Large intestine (tissue), 3 donors: ENCODE measurements at regions not wholly inside any gene's neighbourhood (a gene's known extent, or its start where the extent isn't known, plus 50 kb on each side); places are given as distances from the start of the nearest gene placed in this dataset.

Source experiments
- DNase-seq, 2 donors: peaks; one replicate each; pipeline versions ENCODE4 v3.0.0 to v3.0.0-alpha.2; 2013
- H3K27ac ChIP-seq: one replicate; pipeline ENCODE4 v1.5.1; 2013; ENCODE audit warnings: low read length
- H3K27me3 ChIP-seq: 2 replicates; pipeline ENCODE4 v1.6.1; 2013; ENCODE audit warnings: low read length; ENCODE audit not compliant: control insufficient read depth, insufficient read depth
- H3K36me3 ChIP-seq: 2 replicates; pipeline ENCODE4 v1.6.1; 2013; ENCODE audit warnings: low read length; ENCODE audit not compliant: control insufficient read depth, insufficient read depth
- H3K4me1 ChIP-seq: one replicate; pipeline ENCODE4 v1.6.1; 2013; ENCODE audit warnings: low read length; ENCODE audit not compliant: control insufficient read depth, insufficient read depth
- H3K4me3 ChIP-seq: one replicate; pipeline ENCODE4 v1.5.1; 2013; ENCODE audit warnings: low read length
- H3K9me3 ChIP-seq: one replicate; pipeline ENCODE4 v1.6.1; 2013; ENCODE audit warnings: mild to moderate bottlenecking, low read depth, low read length, moderate library complexity; ENCODE audit not compliant: control insufficient read depth
- WGBS: methylation state at CpG from one replicate; pipeline ENCODE4 v1.1.5; 2013; ENCODE audit warnings: low lambda C conversion rate; ENCODE audit not compliant: insufficient coverage; 5-methylcytosine and 5-hydroxymethylcytosine counted together

DNA sequence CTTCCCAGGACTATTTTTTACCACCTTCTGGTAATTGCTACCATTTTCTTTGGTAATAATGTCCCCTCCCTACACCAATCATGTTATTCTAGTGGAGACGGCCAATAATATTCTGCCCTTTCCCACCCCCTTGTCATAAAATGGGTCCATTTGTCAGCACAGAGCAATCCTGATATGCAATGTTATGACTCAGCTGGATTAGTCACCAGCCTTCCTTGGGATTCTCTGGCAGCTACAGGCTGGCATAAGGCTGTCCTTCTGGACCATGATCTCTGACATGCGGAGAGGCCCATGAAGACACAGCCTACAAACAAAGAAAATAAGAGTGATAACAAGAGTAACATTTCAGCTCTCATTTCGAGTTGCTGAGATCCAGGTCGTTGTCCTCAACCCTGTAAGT lies 222.0 kb upstream of the CPNE8 start:
- no peaks in the 10 kb centered on the region for H3K9me3 ChIP-seq
- DNase-seq = peak; percentile 60 to 87
- WGBS = 37% methylated on average over 2 of the region's 4 CpGs
- H3K27me3 ChIP-seq = no peaks in the 10 kb centered on the region
- no peak overlapping the region for H3K4me3 ChIP-seq
- no peaks in the 10 kb centered on the region for H3K36me3 ChIP-seq
- no peaks in the 10 kb centered on the region for H3K4me1 ChIP-seq
- no peak overlapping the region for H3K27ac ChIP-seq

DNA sequence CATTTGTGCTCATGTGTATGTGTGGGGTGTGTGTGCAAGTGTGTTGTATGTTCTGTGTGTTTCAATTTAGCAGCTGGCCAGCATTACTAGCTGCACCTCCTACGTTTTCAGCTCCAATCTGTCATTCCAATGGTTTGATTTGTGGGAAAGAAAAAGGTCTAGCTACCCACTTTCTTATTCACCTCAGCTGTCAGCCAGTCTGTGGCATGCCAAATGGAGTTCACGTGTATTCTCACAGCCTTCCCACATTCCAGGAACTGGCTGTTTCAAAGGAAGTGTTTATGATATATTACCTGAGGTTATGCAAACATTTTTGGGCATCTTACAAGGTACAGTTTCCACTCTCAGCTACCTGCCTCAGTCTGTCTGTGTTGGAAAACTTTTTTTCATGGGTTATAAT lies 220.2 kb upstream of the CPNE8 start:
- Histone ChIP-seq H3K9me3 (no peaks in the 10 kb centered on the region), H3K27ac (no peak overlapping the region), H3K4me1 (no peaks in the 10 kb centered on the region), H3K27me3 (no peaks in the 10 kb centered on the region), H3K4me3 (no peak overlapping the region), H3K36me3 (no peaks in the 10 kb centered on the region)
- peak in 1 of 2 donors; percentile 3 for DNase-seq
- WGBS = no CpG with 5 or more reads among the region's 2 CpGs

DNA sequence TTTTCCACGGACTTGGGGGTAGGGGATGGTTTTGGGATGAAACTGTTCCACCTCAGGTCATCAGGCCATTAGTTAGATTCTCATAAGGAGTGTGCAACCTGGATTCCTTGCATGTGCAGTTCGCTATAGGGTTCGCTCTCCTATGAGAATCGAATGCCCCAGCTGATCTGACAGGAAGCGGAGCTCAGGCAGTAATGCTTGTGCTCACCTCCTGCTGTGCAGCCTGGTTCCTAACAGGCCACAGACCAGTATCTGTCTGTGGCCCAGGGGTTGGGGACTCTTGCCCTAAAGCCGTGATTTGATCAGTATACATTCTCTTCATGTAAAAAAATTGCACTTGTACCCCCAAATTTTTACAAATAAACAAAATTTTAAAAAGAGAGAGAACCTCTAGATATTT lies 219.4 kb upstream of the CPNE8 start:
- Histone ChIP-seq H3K4me1 (no peaks in the 10 kb centered on the region), H3K27ac (no peak overlapping the region), H3K27me3 (no peaks in the 10 kb centered on the region), H3K4me3 (no peak overlapping the region), H3K36me3 (no peaks in the 10 kb centered on the region), H3K9me3 (no peaks in the 10 kb centered on the region)
- no peak for DNase-seq
- WGBS = 80% methylated on average over 1 of the region's 6 CpGs

DNA sequence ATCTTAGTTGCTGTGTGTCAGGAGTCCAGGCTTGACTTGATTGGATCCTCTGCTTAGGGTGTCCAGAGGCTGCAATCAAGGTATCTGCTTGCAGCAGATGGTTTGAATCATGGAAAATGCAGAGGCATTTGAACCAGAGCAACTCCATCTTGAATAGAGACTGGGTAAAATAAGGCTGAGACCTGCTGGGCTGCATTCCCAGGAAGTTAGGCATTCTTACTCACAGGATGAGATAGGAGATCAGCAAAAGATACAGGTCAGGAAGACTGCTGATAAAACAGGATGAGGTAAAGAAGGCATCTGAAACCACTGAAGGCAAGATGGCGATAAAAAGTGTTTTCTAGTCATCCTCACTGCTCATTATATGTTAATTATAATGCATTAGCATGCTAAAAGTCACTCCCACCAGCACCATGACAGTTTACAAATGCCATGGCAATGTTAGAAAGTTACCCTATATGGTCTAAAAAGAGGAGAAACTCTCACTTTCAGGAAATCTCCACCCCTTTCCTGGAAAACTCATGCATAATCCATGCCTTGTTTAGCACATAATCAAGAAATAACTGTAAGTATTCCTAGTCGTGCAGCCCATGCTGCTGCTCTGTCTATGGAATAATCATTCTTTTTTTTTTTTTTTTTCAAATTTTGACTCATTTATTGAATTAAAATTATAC lies 218.3 kb upstream of the CPNE8 start:
- DNase-seq = no peak
- no CpG with 5 or more reads among the region's 2 CpGs for WGBS
- H3K4me1 ChIP-seq = no peaks in the 10 kb centered on the region
- H3K27ac ChIP-seq = no peak overlapping the region
- H3K36me3 ChIP-seq = no peaks in the 10 kb centered on the region
- H3K9me3 ChIP-seq = no peaks in the 10 kb centered on the region
- no peak overlapping the region for H3K4me3 ChIP-seq
- H3K27me3 ChIP-seq = no peaks in the 10 kb centered on the region

DNA sequence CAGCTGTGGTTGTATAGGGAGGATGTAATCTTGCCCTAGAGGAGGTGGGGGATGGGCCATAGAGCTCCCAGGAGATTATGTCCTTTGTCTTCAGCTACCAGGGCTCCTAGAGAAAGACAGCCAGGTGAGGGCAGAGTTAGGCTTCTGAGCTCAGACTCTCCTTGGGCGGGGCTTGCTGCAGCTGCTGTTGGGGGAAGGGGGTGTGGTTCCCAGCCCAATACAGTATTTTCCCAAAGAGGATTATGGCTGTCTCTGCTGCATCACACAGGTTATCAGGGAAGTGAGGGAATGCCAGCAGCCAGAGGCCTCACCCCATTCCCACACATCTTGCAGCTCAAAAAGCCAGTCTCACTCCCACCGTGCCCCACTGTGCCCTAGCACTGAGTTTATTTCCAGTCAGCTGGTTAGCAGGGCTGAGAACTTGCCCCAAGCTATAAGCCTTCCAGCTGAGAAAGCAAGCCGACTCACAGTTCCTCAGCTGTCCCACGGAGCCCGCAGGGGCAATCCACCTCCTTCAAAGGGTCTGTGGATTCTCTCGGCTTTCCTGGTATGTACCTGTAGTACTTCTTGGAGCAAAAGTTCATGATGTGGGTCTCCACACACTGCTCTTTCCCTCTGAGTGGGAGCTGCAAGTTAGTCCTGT lies 217.3 kb upstream of the CPNE8 start:
- no CpG with 5 or more reads among the region's 6 CpGs for WGBS
- H3K36me3 ChIP-seq = no peaks in the 10 kb centered on the region
- H3K9me3 ChIP-seq = no peaks in the 10 kb centered on the region
- H3K27me3 ChIP-seq = no peaks in the 10 kb centered on the region
- no peak overlapping the region for H3K27ac ChIP-seq
- H3K4me3 ChIP-seq = no peak overlapping the region
- H3K4me1 ChIP-seq = no peaks in the 10 kb centered on the region
- DNase-seq = no peak

DNA sequence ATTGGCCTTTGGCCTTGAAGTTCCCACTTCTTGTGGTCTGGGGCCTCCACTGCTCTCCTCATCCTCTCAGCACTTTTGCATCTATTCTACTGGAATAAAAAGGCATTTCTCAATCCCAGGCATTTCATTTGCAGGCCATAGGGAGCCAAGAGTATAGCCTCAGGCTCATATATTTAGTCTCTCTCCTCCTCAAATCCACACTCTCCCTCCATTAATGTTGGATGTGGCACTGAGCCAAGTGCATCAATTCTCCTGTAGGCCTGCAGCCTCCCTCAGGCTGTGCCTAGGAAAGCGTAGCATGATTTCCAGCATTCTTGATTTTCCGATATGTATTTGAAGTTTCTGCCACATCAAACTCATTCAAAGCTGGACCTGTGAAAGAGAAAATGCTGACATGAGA lies 211.5 kb upstream of the CPNE8 start:
- Histone ChIP-seq H3K27ac (no peak overlapping the region), H3K4me3 (no peak overlapping the region), H3K36me3 (no peaks in the 10 kb centered on the region), H3K27me3 (no peaks in the 10 kb centered on the region), H3K4me1 (no peaks in the 10 kb centered on the region), H3K9me3 (no peaks in the 10 kb centered on the region)
- DNase-seq = no peak
- WGBS = no CpG with 5 or more reads among the region's 2 CpGs

DNA sequence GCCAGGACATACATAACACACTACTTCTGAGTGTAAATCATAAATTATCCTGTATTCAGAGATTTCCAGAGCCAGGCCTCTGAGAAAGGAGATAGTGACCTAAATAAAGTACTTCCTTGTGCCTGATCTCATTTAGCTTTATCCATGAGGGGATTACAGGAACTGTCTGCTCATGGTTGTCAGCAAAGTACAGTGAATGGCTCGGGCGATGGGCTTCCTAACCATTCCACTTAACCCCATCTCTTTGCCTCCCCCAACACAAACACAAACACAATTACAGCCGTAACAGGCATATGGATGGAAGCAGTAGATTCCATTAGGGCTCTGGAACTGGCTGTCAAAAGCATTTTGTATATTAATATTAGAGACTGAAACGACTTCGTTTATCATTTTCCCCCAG lies 206.7 kb upstream of the CPNE8 start:
- no peak overlapping the region for H3K27ac ChIP-seq
- H3K27me3 ChIP-seq = no peaks in the 10 kb centered on the region
- DNase-seq = no peak
- no peak overlapping the region for H3K4me3 ChIP-seq
- no peaks in the 10 kb centered on the region for H3K4me1 ChIP-seq
- no peaks in the 10 kb centered on the region for H3K9me3 ChIP-seq
- H3K36me3 ChIP-seq = no peaks in the 10 kb centered on the region
- WGBS = no CpG with 5 or more reads among the region's 5 CpGs

DNA sequence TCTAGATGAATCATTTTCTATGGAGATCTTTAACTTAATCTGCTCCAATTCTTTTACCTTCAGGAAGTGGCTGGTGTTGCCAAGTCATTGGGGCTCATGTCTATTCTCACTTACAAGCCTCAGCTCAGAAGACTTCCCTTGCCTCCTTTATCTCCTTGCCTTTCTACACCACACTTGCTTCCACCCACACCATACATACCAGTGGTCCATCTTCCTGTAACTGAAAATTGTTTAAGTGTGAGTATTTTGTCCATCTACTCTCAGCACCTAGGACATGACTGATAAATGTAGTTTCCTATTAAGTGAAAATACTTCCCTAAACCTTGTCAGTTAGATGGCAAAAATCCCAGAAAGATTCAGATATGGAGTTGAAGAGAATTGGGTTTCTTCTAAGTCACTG lies 199.7 kb upstream of the CPNE8 start:
- no peaks in the 10 kb centered on the region for H3K9me3 ChIP-seq
- H3K4me3 ChIP-seq = no peak overlapping the region
- no peak overlapping the region for H3K27ac ChIP-seq
- H3K4me1 ChIP-seq = no peaks in the 10 kb centered on the region
- no peak for DNase-seq
- no peaks in the 10 kb centered on the region for H3K27me3 ChIP-seq
- H3K36me3 ChIP-seq = no peaks in the 10 kb centered on the region

DNA sequence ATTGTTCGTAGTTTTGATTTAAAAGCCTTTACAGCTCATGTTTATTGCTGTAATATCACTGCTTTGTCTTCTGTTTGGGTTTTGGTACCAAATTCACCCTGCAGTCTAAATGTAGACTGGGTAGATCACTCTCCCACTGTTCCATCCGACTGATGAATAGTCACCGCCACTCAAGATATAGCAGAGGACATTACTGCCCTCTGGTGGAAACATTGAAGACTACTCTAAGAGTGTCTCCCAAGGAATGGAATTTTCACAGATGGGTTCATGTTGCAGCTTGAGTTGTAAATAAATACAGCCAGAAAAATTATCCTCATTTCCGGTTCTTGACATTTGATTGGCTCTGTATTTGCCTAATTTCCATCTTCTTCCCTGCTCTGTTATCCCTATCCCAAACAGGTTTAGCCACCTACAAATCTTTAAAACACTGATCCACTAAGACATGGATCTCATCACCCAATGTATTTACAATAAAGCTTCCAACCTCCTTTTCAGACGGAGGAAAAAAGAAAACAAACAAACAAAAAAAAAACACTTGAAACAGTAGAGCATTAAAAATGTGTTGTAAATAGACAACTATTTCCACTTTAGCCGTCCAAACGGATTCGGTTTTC lies 198.3 kb upstream of the CPNE8 start:
- Histone ChIP-seq H3K4me1 (no peaks in the 10 kb centered on the region), H3K27me3 (no peaks in the 10 kb centered on the region), H3K36me3 (no peaks in the 10 kb centered on the region), H3K9me3 (no peaks in the 10 kb centered on the region), H3K4me3 (no peak overlapping the region), H3K27ac (no peak overlapping the region)
- DNase-seq = peak; percentile 37 to 48
- WGBS = 60% methylated on average over 3 of the region's 8 CpGs

DNA sequence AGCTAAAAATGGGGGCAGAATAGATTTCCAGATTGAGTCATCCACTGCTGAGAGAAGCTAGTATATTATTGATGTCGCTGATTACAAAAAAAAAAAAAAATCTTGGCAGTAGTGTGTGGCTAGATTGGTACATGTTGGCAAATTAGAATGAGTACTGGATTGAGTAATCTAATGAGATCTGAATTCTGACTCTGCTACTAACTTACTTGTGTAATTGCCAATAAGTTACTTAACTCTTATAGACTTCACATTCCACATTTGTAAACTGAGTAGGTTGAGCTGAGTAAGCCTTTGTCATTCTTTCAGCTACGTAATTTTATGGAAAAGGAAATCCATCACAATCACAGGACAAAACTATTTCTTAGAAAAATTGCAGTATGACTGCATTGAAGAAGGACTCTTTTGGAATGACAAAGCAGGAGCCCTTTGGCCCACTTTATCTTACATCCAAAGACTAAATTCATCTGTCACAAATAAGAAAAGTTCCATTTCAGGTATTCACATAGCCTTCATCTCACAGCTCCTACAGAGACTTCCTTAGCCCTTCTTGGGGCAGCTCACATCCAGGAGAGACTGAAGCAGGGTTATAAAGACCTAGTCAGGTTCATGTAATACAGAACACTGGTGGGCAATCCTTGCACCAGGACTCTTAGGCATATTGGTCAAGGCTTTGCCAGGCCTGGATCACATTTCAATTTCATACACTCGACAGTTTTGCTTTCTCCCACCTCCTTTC lies 197.3 kb upstream of the CPNE8 start:
- no peaks in the 10 kb centered on the region for H3K27me3 ChIP-seq
- WGBS = 100% methylated on average over 1 of the region's 3 CpGs
- H3K4me3 ChIP-seq = no peak overlapping the region
- DNase-seq = no peak
- no peaks in the 10 kb centered on the region for H3K36me3 ChIP-seq
- H3K27ac ChIP-seq = no peak overlapping the region
- no peaks in the 10 kb centered on the region for H3K4me1 ChIP-seq
- H3K9me3 ChIP-seq = no peaks in the 10 kb centered on the region
